KG1 (cell line): ENCODE measurements at regions not wholly inside any gene's neighbourhood (a gene's known extent, or its start where the extent isn't known, plus 50 kb on each side); places are given as distances from the start of the nearest gene placed in this dataset.

Source experiments
- DNase-seq: peaks from one replicate; lab custom pipeline; 2025; lab: John Stamatoyannopoulos, UW

DNA sequence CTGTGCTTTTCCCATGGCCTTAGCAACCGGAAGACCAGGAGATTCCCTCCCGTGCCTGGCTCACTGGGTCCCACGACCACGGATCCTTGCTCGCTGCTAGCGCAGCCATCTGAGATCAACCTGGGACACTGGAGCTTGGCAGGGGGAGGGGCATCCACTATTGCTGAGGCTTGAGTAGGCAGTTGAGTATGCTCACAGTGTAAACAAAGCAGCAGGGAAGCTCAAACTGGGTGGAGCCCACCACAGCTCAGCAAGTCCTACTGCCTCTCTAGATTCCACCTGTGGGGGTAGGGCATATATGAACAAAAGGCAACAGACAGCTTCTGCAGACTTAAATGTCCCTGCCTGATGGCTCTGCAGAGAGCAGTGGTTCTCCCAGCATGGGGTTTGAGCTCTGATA lies 697.0 kb downstream of the SORCS1 start:
- no peak for DNase-seq

DNA sequence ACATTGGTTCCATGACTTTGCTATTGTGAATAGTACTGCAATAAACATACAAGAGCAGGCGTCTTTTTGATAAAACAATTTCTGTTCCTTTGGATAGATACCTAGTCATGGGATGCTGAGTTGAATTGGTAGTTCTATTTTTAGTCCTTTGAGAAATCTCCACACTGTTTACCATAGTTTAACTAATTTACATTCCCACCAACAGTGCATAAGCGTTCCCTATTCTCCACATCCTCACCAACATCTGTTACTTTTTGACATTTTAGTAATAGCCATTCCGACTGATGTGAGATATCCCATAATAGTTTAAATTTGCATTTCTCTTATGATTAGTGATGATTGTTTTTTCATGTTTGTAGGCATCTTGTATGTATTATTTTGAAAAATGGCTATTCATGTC lies 707.0 kb downstream of the SORCS1 start:
- DNase-seq: no peak

DNA sequence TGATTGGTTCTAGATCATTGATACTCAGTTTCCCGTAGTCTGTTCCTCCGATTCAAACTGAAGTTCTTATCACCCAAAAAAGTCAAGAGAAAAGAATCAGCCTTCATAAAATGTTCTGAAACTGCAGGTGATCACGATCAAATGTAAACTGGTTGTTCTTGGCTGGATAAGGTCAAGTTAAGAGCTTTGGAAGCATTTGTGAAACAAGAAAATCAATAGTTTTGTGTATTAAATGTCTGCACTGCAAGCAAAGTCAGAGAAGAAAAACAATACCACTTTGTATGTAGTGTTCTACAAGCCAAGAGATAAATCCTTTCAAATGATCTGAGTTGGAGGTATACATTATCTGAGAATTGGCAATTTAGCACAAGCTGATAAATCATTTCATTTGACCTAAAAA lies 710.3 kb downstream of the SORCS1 start:
- DNase-seq: no peak

DNA sequence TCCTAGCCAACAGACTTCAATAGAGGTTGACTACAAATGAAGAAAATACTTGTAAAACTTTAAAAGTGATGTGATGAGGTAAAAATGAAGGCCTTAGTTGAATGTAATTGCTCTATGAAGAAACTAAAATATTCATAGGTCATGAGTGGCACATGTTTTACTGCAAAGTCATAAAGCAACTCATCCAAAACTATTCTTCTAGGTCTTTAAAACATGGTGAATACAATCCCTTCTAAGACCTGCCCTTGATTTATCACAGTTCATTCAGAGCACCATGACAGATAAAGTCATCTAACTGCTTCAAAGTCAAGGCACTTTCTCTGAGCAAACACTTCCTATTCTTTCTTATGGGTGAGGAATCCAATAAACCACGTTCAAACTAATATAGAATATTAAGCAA lies 713.5 kb downstream of the SORCS1 start:
- no peak for DNase-seq

DNA sequence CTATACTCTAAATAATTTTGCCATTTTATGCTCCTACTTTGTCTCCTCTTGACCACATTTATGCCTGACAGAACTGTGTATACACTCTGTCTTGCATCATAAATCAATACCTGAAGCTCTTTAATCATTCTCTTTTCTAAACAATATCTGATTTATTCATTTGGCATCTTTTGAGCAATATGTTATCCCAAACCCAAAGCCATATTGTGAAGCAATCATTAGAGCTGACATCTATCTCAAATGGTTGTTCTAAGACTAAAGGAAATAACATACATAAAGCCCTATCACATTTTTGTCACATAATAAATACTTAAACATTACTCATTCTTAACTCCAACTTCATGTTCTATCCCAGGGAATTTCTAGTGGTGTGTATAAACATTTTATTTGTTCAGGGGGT lies 717.6 kb downstream of the SORCS1 start:
- no peak for DNase-seq

DNA sequence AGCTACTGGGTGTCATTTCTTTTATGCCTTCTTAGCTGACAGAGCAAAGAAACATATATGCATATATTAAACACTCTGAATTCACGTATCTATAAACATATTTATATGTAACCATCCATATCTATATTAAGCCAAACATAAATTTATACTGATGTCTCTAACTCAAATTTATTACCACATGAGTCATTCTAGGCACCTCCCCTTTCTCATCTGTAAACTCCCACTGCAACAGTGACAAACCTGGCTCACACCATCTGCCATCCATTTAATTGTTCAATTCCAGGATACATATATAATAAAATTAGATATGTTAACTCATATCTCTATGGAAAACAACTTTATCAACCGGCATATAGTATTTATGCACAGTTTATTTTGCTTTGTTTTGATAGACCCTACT lies 722.3 kb downstream of the SORCS1 start:
- DNase-seq: no peak

DNA sequence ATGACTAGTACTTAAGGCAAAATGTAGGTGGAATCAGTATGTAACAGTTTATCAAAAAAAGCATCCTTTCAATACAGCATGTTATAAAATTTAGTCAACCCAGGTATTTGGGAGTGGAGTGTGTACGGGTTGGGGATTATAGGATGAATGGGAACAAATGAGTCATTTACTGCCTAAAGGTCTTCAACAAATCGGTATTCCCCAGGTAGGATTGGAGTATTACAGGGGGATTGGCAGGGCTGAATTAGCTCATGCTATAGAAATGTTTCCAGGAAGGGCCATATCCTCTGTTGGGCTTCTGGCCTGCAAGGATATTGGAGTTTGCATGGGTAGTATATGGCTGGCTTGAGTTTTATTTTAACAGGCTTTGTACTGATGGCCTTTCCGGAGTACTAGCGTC lies 723.7 kb downstream of the SORCS1 start:
- DNase-seq: no peak

DNA sequence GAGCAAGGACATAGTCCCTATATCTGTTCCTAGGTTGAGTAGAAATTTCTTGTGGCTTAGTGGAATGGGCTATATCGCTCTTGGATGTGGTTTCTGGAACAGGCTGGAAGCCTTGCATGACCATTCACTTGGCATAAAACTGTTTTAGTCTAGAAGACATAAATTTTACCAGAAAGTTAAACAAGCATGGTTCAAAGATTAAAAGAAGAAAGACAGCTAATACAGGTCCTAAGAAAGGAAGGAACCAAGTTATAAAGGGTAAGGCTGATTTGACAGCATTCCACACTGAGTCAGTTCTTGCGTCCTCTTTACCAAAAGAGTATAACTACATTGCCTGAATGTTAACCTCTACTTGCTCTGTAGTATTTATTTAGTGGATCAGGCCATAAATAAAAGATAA lies 724.2 kb downstream of the SORCS1 start:
- no peak for DNase-seq

DNA sequence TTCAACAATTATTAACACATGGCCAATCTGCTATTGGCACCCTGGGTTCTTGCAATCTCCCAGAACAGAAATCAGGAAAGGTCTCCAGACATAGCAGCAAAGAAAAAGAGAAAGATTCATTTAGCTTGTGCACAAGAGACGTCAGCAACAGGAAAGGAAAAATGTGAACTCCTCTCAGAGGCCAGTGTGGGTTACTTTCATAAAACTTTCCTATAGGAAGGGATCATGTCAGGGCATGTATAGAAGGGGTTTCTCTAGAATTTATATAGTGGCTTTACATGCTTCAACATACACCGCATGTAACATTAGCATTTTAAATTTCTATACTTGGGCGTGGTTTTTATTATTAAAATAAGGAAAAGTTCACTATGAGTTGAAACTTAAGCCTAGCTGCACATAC lies 725.1 kb downstream of the SORCS1 start:
- no peak for DNase-seq

DNA sequence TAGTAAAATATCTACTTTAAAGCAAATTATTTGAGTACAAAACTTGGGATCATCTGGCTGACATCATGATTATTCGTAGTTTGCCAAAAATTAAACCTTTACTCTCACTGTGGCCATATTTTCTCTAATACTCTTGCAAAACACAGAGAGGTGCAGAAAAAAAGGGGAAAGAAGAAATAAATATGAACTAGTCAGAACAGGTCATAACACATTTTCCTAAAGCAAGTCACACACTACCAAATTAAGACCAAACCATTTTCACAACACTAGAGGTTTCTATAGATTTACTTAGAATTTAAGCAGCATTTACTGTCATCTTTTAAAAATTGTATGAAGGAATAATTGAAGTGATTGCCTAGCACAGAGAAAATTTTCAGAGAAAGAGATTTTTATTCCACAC lies 726.1 kb downstream of the SORCS1 start:
- DNase-seq: no peak

DNA sequence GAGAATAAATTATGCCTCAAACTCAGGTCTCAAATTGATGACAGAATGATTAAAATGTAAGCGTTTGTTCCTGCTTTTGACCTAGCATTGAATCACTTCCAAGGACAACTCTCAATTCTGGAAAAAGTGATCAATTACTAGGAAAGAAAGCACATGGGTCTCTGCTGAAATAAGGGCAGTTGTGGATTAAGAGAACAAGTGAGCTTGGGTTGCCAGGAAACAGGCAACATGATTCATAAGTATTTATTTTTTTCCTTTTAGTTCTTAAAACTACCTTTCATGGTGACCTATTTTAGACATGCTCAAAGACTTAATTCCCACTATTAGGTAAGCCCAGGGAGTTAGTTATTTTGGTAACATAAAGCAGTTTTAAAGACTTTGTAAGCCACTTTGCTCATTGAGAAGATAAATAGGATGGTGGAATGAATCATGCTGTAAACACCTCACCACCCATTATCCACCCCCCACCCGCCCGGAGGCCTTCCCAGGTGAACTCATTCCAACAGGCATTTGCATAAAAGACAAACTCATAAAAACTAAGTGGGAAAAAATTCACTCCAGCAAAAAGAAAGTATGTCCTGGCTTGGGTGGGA lies 728.3 kb downstream of the SORCS1 start:
- DNase-seq: no peak

DNA sequence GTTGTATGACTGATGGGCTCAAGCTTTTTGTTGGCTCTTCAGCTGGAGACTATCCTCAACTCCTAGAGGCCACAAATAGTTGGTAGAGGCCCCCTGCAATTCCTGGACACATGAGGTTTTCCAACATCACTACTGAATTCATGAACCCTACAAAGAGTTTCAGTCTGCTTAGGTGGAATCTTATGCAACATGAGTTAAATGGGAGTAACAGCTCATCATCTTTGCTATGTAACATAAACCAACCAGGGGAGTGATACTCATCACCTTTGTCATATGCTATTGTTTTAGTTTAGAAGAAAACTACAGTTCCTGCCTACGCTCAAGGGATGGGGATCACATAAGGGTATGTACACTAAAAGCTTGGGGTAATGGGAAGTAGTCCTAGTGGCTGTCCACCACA lies 729.4 kb downstream of the SORCS1 start:
- no peak for DNase-seq

DNA sequence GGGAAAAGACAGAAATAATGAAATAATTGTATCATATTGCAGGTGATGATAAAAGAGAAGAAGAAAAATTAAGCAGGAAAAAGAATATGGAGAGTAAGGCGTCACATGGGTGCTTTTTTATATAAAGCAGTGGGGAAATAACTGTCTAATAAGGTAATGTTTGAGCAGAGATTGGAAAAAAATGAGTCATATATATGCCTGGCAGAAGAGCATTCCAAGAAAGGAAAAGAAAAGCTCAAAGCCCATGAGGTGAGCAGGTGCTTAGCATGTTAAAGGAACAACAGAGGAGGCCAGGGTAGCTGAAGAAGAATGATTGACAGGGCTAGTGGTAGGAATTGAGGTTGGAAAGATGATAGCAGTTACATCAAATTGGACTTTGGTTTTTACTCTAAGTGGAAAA lies 739.5 kb downstream of the SORCS1 start:
- no peak for DNase-seq

DNA sequence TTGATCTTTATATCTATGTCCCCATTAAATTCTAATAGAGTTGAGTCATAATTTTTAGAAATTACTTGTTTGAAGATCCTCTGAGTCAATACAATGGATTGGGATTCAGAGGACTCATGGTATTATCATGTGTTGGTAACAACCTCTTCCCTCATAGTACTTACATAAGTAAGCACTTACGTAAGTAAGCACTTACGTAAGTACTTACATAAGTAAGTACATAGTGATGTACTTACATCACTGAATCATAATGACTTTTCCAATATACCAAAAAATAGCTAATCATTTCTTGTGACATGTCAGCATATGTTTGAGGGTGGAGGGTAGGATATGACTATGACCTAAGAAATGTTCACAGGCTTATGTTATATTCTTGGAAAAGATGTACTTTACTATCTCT lies 740.5 kb downstream of the SORCS1 start:
- no peak for DNase-seq

DNA sequence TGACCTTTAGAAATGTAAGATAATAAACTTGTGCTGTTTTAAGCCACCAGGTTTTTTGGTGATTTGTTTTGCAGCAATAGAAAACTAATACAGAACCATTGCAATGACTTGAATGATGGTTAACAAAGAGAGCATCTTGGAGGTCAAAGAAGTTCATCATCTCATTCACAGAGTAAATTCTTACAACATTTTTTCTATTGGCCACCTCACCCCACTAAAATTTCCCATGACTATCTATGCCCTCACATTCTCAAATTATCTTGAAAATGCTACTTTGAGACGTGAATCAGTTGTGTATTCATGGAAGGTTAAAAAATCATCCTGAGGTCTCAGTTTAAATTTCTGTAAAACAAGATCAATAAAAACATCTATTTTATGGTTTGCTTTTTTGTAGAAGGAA lies 754.2 kb downstream of the SORCS1 start:
- DNase-seq: no peak

DNA sequence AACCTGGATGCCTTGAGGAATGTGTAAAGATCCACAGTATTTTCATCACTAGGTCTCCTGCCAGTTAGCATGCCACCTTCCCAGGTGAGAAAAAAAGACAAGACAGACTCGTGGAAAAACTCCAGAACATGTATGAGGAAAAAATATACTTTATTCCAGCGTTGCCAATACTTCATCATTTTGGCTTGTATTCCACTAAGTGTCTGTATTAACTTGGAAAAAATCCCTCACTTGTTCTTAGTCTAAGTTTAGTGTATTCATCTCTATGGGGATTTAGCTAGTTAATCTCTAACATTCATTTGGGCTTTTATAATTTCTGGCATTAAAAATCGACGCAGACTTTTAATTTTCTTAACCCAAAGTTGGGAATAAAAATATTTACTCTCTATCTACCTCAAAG lies 759.4 kb downstream of the SORCS1 start:
- DNase-seq: no peak

DNA sequence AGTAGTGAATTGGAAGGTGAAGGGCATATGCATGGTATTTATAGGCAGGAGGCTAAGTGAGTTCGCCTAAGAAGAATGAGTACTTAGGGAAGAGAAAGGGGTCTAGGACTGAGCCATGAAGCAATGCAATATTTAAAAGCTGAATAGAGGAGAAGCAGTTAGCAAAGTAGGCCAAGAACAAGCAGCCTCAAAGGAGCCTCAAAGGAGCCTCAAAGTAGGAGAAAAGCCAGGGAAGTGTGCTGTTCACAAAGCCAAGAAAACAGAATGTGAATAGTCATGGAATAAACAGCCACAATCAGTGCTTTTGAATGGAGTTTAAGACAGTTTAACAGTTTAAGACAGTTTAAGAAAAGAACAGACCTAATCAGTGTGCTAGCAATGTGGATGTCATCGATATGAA lies 762.0 kb downstream of the SORCS1 start:
- DNase-seq: no peak

DNA sequence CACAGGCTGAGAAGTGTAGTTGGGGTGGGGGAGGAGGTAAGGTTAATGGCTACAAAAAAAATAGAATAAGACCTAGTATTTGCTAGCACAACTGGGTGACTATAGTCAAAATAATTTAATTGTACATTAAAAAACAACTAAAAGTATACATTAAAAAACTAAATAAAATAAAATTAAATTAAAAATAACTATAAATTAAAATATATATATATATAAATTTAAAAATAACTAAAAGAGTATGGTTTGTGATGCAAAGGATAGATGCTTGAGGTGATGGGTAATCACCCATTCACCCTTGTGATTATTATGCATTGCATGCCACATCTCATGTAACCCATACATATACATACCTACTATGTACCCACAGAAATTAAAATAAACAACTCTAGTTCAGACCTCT lies 762.5 kb downstream of the SORCS1 start:
- no peak for DNase-seq

DNA sequence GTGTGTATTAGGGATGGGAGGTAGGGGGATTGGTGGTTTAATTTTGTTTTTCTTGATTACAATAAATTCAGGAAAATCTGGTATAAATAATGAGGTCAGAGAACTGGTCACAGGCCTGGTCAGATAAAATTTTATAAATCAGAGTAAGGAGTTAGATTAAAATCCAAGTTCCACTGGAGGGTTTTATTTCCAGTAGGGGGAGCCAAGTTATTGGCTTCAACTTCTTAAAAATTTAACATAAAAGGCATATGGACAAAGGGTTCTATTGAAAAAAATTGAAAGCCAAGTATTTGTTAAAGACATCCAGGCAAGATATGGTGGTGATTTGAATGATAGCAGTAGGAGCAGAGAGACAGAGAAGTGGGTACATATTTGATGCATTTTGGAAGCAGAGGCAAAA lies 763.3 kb downstream of the SORCS1 start:
- no peak for DNase-seq

DNA sequence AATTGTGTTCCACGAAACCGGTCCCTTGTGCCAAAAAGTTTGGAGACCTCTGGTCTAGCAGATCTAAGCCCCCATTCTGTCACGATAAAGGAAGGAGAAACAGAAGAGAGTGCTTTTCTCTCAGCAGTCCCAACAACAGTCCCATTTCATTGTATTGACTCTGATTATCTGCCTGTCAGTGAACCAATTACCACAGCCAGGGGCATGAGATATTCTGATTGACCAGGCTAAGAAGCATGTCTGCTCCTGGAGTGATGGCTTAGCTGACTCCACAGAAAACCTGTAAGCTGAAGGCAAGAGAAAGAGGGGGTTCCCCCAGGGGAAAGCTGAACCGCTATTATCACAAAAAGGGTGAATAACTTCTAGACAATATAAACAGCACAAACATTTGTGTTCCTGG lies 765.4 kb downstream of the SORCS1 start:
- DNase-seq: no peak

DNA sequence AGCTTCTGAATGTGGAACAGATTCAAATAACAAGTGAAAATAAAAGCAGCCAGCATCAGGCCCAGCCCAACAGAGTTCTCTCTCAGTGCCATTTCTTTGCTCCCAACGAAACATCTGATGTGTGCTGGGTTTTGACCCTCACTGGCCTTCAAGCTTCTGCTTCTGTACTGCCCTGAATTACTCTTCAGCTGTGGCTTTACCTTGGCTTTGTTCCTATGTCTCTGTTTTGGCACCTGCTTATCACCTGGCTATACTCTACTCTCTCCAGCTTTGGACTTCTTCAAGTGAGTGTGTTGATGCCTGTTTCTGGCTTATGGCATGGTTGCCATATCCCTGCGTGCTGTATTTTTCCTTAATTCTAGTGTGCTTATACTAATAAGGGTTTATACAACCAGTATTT lies 768.3 kb downstream of the SORCS1 start:
- DNase-seq: no peak

DNA sequence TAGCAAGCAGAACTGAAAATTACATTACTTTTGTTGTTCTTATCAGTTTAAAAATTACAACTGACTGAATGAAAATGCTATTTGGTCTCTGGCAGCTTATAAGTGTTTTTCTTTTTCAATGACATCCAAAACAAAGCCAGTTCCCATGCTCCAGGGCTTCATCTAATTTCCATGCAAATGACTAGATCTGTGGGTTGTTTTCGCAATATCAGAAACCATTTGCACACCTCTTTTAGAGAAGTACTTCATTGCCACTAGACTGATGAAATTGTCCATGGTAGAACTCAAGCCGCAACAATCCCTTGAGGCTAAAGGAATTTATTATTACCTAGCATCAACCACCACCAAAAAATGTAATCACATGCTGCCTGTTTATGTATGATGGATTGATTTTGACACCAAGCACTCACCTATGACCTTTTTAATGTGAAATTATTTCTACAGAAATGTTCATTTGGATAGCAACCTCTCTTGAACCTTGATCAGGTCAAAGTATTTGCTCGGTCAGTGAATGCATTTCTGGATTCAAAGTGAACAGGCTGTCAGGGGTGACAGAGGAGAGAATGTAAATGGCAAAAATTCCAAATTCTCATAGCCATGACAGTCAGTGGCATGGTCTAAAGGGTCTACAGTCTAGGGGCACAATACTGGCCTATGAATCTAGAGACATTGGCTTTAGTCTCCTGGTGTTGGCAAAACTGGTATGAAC lies 769.3 kb downstream of the SORCS1 start:
- DNase-seq: no peak

DNA sequence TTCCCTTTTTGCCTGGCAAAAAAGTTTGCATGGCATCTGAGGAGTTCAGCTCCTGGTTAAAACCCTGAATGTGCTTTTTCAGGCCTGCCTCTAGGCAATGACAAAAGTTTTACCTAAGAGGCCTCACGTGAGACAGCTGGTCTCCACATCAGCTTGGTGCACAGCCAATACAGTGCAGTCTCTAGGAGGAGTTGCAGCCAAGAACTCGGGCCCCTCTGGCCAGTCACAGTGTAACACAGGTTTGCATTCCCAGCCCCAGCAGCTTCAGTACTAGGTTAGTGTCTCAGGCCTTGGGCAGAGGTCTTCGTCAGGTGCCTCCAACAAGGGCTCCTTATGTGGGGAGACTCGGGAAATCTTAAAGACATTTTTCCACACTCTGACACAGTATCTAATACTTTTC lies 771.7 kb downstream of the SORCS1 start:
- no peak for DNase-seq

DNA sequence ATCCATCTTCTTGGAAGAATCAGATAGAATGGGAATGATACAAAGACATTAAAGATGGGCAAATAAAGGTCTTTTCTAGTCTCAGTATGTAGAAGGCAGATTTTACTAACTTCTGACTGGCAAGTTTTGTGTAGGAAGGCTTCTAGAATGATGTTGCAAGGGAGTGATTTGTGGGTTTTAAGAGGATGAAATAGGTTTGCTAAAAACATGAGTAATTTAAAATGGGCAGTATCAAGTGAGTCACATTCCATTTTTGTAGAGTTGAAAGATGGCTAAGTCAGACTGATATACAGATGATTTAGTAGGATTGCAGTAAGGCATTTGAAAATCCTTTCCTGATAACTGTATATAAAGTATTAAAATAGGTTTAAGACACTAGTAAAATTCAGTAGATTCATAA lies 777.4 kb downstream of the SORCS1 start:
- DNase-seq: no peak
